Mesendoderm (in vitro differentiated cells): ENCODE measurements at regions not wholly inside any gene's neighbourhood (a gene's known extent, or its start where the extent isn't known, plus 50 kb on each side); places are given as distances from the start of the nearest gene placed in this dataset.
A peak's percentile ranks its signal among the peaks of the same experiment; 100 is the strongest.

Source experiments
- DNase-seq: peaks from one replicate; pipeline ENCODE4 v3.0.0; 2013
- H2AK5ac ChIP-seq: 2 replicates; pipeline ENCODE4 v1.6.1; 2013; ENCODE audit warnings: low read length, inconsistent platforms
- H2BK120ac ChIP-seq: 2 replicates; pipeline ENCODE4 v1.6.1; 2013; ENCODE audit warnings: low read depth, mild to moderate bottlenecking, low read length, moderate library complexity, mixed read lengths
- H2BK15ac ChIP-seq: replicated peaks from 2 replicates; pipeline ENCODE4 v1.6.1; 2013; ENCODE audit warnings: low read depth, mild to moderate bottlenecking, moderate library complexity
- H2BK5ac ChIP-seq: 2 replicates; pipeline ENCODE4 v1.6.1; 2013; ENCODE audit warnings: low read length, inconsistent platforms
- H3K18ac ChIP-seq: 2 replicates; pipeline ENCODE4 v1.6.1; 2013; ENCODE audit warnings: mild to moderate bottlenecking, low read length, mixed read lengths
- H3K23ac ChIP-seq: one replicate; pipeline ENCODE4 v1.6.1; 2013; ENCODE audit warnings: low read length
- H3K27ac ChIP-seq: 2 replicates; pipeline ENCODE4 v1.5.1; 2013; ENCODE audit warnings: low read depth, mild to moderate bottlenecking, inconsistent platforms, low read length, moderate library complexity
- H3K27me3 ChIP-seq: 2 replicates; pipeline ENCODE4 v1.6.1; 2013; ENCODE audit warnings: low read length, control low read depth, mild to moderate bottlenecking, inconsistent platforms; ENCODE audit not compliant: insufficient read depth, poor library complexity
- H3K36me3 ChIP-seq: 2 replicates; pipeline ENCODE4 v1.6.1; 2013; ENCODE audit warnings: low read length, inconsistent platforms; ENCODE audit not compliant: control insufficient read depth, insufficient read depth
- H3K4ac ChIP-seq: one replicate; pipeline ENCODE4 v1.6.1; 2013; ENCODE audit warnings: low read depth, mild to moderate bottlenecking, low read length, moderate library complexity
- H3K4me1 ChIP-seq: 2 replicates; pipeline ENCODE4 v1.6.1; 2013; ENCODE audit warnings: low read depth, low read length, inconsistent platforms; ENCODE audit not compliant: control insufficient read depth
- H3K4me2 ChIP-seq: 2 replicates; pipeline ENCODE4 v1.6.1; 2013; ENCODE audit warnings: low read length
- H3K4me3 ChIP-seq: 2 replicates; pipeline ENCODE4 v1.5.1; 2013; ENCODE audit warnings: mild to moderate bottlenecking, low read length
- H3K56ac ChIP-seq: one replicate; pipeline ENCODE4 v1.6.1; 2013; ENCODE audit warnings: low read length
- H3K79me1 ChIP-seq: 2 replicates; pipeline ENCODE4 v1.6.1; 2013; ENCODE audit warnings: low read length, inconsistent platforms
- H3K79me2 ChIP-seq: 2 replicates; pipeline ENCODE4 v1.6.1; 2013; ENCODE audit warnings: mild to moderate bottlenecking, low read length; ENCODE audit not compliant: control insufficient read depth, insufficient read depth
- H3K9ac ChIP-seq: 2 replicates; pipeline ENCODE4 v1.6.1; 2013; ENCODE audit warnings: low read length, inconsistent platforms
- H4K5ac ChIP-seq: one replicate; pipeline ENCODE4 v1.6.1; 2013; ENCODE audit warnings: low read length
- H4K8ac ChIP-seq: one replicate; pipeline ENCODE4 v1.6.1; 2013; ENCODE audit warnings: low read depth, mild to moderate bottlenecking, control low read depth, low read length, moderate library complexity
- WGBS: extraction: QIAGEN DNeasy Blood & Tissue Kit; methylation state at CpG from one replicate; pipeline ENCODE4 v1.1.7; 2013; ENCODE audit warnings: low lambda C conversion rate, missing lambda C conversion rate; ENCODE audit not compliant: insufficient coverage; ENCODE audit errors: extremely low coverage; 5-methylcytosine and 5-hydroxymethylcytosine counted together

- no peaks in the 10 kb centered on the region for H3K36me3 ChIP-seq
These were observed 81.4 kb downstream of the RERGL start for GRCh38 chr12:18008642-18009041.

GRCh38 chr12:17999174-17999801, 90.7 kb downstream of the RERGL start:
- Histone ChIP-seq H3K9ac (no peak overlapping the region), H3K18ac (no peak overlapping the region), H2BK5ac (no peak overlapping the region), H2BK120ac (no peak overlapping the region), H3K27me3 (no peaks in the 10 kb centered on the region), H3K27ac (no peak overlapping the region), H3K4me3 (no peak overlapping the region), H2BK15ac (no peak overlapping the region), H4K8ac (no peak overlapping the region), H3K4ac (no peak overlapping the region), H3K79me2 (no peaks in the 10 kb centered on the region), H3K36me3 (no peaks in the 10 kb centered on the region), H3K23ac (no peak overlapping the region), H3K79me1 (no peaks in the 10 kb centered on the region), H3K4me2 (no peak overlapping the region), H3K4me1 (no peaks in the 10 kb centered on the region), H4K5ac (no peak overlapping the region), H2AK5ac (no peak overlapping the region), H3K56ac (no peak overlapping the region)
- DNase-seq, result no peak
- no CpG with 5 or more reads among the region's 2 CpGs for WGBS

More at GRCh38 chr12:18008642-18009041, 81.4 kb downstream of the RERGL start:
- Histone ChIP-seq H4K5ac (no peak overlapping the region), H2AK5ac (no peak overlapping the region), H3K27me3 (no peaks in the 10 kb centered on the region), H2BK120ac (no peak overlapping the region), H3K4me1 (no peaks in the 10 kb centered on the region), H3K27ac (no peak overlapping the region), H3K4me3 (no peak overlapping the region), H3K9ac (no peak overlapping the region), H4K8ac (no peak overlapping the region), H2BK15ac (no peak overlapping the region), H3K56ac (no peak overlapping the region), H3K4ac (no peak overlapping the region), H3K18ac (no peak overlapping the region), H3K23ac (no peak overlapping the region), H2BK5ac (no peak overlapping the region), H3K79me2 (no peaks in the 10 kb centered on the region), H3K4me2 (no peak overlapping the region), H3K79me1 (no peaks in the 10 kb centered on the region)
- DNase-seq, result no peak

GRCh38 chr12:17992002-17992656, 97.9 kb downstream of the RERGL start:
- H3K27ac ChIP-seq, result no peak overlapping the region
- no peak overlapping the region for H3K4ac ChIP-seq
- no peaks in the 10 kb centered on the region for H3K4me1 ChIP-seq
- no peaks in the 10 kb centered on the region for H3K27me3 ChIP-seq
- H3K56ac ChIP-seq, result no peak overlapping the region
- H4K5ac ChIP-seq, result no peak overlapping the region
- H3K79me2 ChIP-seq, result no peaks in the 10 kb centered on the region
- WGBS, result no CpG with 5 or more reads among the region's 6 CpGs
- no peak overlapping the region for H2BK120ac ChIP-seq
- no peak overlapping the region for H3K4me3 ChIP-seq
- H3K79me1 ChIP-seq, result no peaks in the 10 kb centered on the region
- no peak overlapping the region for H4K8ac ChIP-seq
- H2AK5ac ChIP-seq, result no peak overlapping the region
- no peak overlapping the region for H3K9ac ChIP-seq
- no peak overlapping the region for H2BK15ac ChIP-seq
- no peak overlapping the region for H3K23ac ChIP-seq
- peak; percentile 49 for DNase-seq
- H2BK5ac ChIP-seq, result no peak overlapping the region
- H3K36me3 ChIP-seq, result no peaks in the 10 kb centered on the region
- no peak overlapping the region for H3K4me2 ChIP-seq
- no peak overlapping the region for H3K18ac ChIP-seq

GRCh38 chr12:17982556-17982955, 107.4 kb downstream of the RERGL start:
- no peak for DNase-seq
- no peaks in the 10 kb centered on the region for H3K27me3 ChIP-seq
- no peak overlapping the region for H2BK120ac ChIP-seq
- H4K8ac ChIP-seq, result no peak overlapping the region
- H3K27ac ChIP-seq, result no peak overlapping the region
- WGBS, result no CpG with 5 or more reads among the region's 3 CpGs
- H4K5ac ChIP-seq, result no peak overlapping the region
- no peaks in the 10 kb centered on the region for H3K4me1 ChIP-seq
- H3K23ac ChIP-seq, result no peak overlapping the region
- no peak overlapping the region for H3K4me3 ChIP-seq
- no peaks in the 10 kb centered on the region for H3K36me3 ChIP-seq
- H3K18ac ChIP-seq, result peak overlapping the region; percentile 10
- no peak overlapping the region for H2BK5ac ChIP-seq
- no peak overlapping the region for H3K4ac ChIP-seq
- H3K9ac ChIP-seq, result no peak overlapping the region
- no peaks in the 10 kb centered on the region for H3K79me2 ChIP-seq
- H3K56ac ChIP-seq, result no peak overlapping the region
- no peak overlapping the region for H2BK15ac ChIP-seq
- H3K79me1 ChIP-seq, result no peaks in the 10 kb centered on the region
- H2AK5ac ChIP-seq, result no peak overlapping the region
- no peak overlapping the region for H3K4me2 ChIP-seq

- DNase-seq, result peak; percentile 68
- H2BK5ac ChIP-seq, result no peak overlapping the region
- H3K27ac ChIP-seq, result no peak overlapping the region
- no peak overlapping the region for H3K4me2 ChIP-seq
- H4K5ac ChIP-seq, result no peak overlapping the region
- H3K4me3 ChIP-seq, result no peak overlapping the region
- H3K79me2 ChIP-seq, result no peaks in the 10 kb centered on the region
- H3K56ac ChIP-seq, result no peak overlapping the region
- no peaks in the 10 kb centered on the region for H3K36me3 ChIP-seq
- no peak overlapping the region for H4K8ac ChIP-seq
- WGBS, result no CpG with 5 or more reads among the region's 5 CpGs
- H2BK15ac ChIP-seq, result no peak overlapping the region
- H3K4ac ChIP-seq, result no peak overlapping the region
- no peak overlapping the region for H2AK5ac ChIP-seq
- H3K27me3 ChIP-seq, result no peaks in the 10 kb centered on the region
- H3K23ac ChIP-seq, result no peak overlapping the region
- H3K9ac ChIP-seq, result no peak overlapping the region
- H3K18ac ChIP-seq, result no peak overlapping the region
- H3K79me1 ChIP-seq, result no peaks in the 10 kb centered on the region
- no peaks in the 10 kb centered on the region for H3K4me1 ChIP-seq
- H2BK120ac ChIP-seq, result no peak overlapping the region
These were observed 113.8 kb downstream of the RERGL start for GRCh38 chr12:17976202-17976601.

GRCh38 chr12:17975763-17976162, 114.2 kb downstream of the RERGL start:
- Histone ChIP-seq H4K5ac (no peak overlapping the region), H3K4me3 (no peak overlapping the region), H3K27me3 (no peaks in the 10 kb centered on the region), H3K9ac (no peak overlapping the region), H4K8ac (no peak overlapping the region), H3K36me3 (no peaks in the 10 kb centered on the region), H2BK15ac (no peak overlapping the region), H3K56ac (no peak overlapping the region), H2BK5ac (no peak overlapping the region), H2AK5ac (no peak overlapping the region), H3K23ac (no peak overlapping the region), H3K79me2 (no peaks in the 10 kb centered on the region), H3K4me2 (no peak overlapping the region), H2BK120ac (no peak overlapping the region), H3K79me1 (no peaks in the 10 kb centered on the region), H3K4me1 (no peaks in the 10 kb centered on the region), H3K27ac (no peak overlapping the region), H3K18ac (no peak overlapping the region), H3K4ac (no peak overlapping the region)
- DNase-seq, result no peak
- no CpG with 5 or more reads among the region's 1 CpG for WGBS
